DOHH2 (cell line): ENCODE measurements at regions not wholly inside any gene's neighbourhood (a gene's known extent, or its start where the extent isn't known, plus 50 kb on each side); places are given as distances from the start of the nearest gene placed in this dataset.
A peak's percentile ranks its signal among the peaks of the same experiment; 100 is the strongest.

Source experiments
- H3F3A ChIP-seq: fragments of 200-600 bp; sonication (generic), shearing (Covaris generic); 2 replicates; pipeline ENCODE4 v1.6.0; 2016; ENCODE audit warnings: antibody characterized with exemption, mild to moderate bottlenecking; ENCODE audit not compliant: control insufficient read depth, insufficient read depth
- H3K27ac ChIP-seq: fragments of 200-600 bp; sonication (generic); 2 replicates; pipeline ENCODE4 v1.5.1; 2014; ENCODE audit warnings: low read depth, mild to moderate bottlenecking, low read length, moderate library complexity
- H3K27me3 ChIP-seq: fragments of 200-600 bp; sonication (generic); 2 replicates; pipeline ENCODE4 v1.6.1; 2014; ENCODE audit warnings: mild to moderate bottlenecking, low read length, mixed read lengths; ENCODE audit not compliant: control insufficient read depth
- H3K36me3 ChIP-seq: fragments of 200-600 bp; sonication (generic); 2 replicates; pipeline ENCODE4 v1.6.1; 2014; ENCODE audit warnings: mild to moderate bottlenecking, low read length, moderate library complexity, mixed read lengths; ENCODE audit not compliant: control insufficient read depth
- H3K4me1 ChIP-seq: fragments of 200-600 bp; sonication (generic); 2 replicates; pipeline ENCODE4 v1.6.1; 2014; ENCODE audit warnings: mild to moderate bottlenecking, low read length, mixed read lengths; ENCODE audit not compliant: control insufficient read depth
- H3K4me2 ChIP-seq: fragments of 200-600 bp; sonication (generic); 2 replicates; pipeline ENCODE4 v1.6.0; 2014; ENCODE audit warnings: mild to moderate bottlenecking, low read length, moderate library complexity
- H3K4me3 ChIP-seq: fragments of 200-600 bp; sonication (generic); 2 replicates; pipeline ENCODE4 v1.5.1; 2014; ENCODE audit warnings: mild to moderate bottlenecking, low read length, mixed read lengths
- H3K79me2 ChIP-seq: fragments of 200-600 bp; sonication (generic); 2 replicates; pipeline ENCODE4 v1.6.1; 2014; ENCODE audit warnings: mild to moderate bottlenecking, low read length, mixed read lengths; ENCODE audit not compliant: control insufficient read depth
- H3K9me2 ChIP-seq: fragments of 200-600 bp; sonication (generic); replicated peaks from 2 replicates; pipeline ENCODE4 v1.6.1; 2014; ENCODE audit warnings: mild to moderate bottlenecking, low read length, mixed read lengths; ENCODE audit not compliant: control insufficient read depth
- H3K9me3 ChIP-seq: fragments of 200-600 bp; sonication (generic); 2 replicates; pipeline ENCODE4 v1.6.1; 2014; ENCODE audit warnings: antibody characterized with exemption, low read length, mixed read lengths; ENCODE audit not compliant: control insufficient read depth, insufficient read depth
- H4K20me1 ChIP-seq: fragments of 200-600 bp; sonication (generic); 2 replicates; pipeline ENCODE4 v1.6.0; 2014; ENCODE audit warnings: low read depth, mild to moderate bottlenecking, antibody characterized with exemption, low read length, moderate library complexity; ENCODE audit not compliant: control insufficient read depth, insufficient read depth
- EZH2phosphoT487 ChIP-seq: fragments of 200-600 bp; sonication (generic); IDR thresholded peaks from 2 replicates; pipeline ENCODE4 v1.6.1; 2017; ENCODE audit warnings: borderline replicate concordance, mild to moderate bottlenecking, antibody characterized with exemption, low read length, moderate library complexity, mixed read lengths
- TF ChIP-seq, protein P1 (sequence below): fragments of 200-600 bp; sonication (generic); IDR thresholded peaks from one replicate; pipeline ENCODE4 v1.5.1; 2014; ENCODE audit warnings: antibody characterized with exemption, mild to moderate bottlenecking, low read depth, low read length; ENCODE audit not compliant: poor library complexity, severe bottlenecking

DNA sequence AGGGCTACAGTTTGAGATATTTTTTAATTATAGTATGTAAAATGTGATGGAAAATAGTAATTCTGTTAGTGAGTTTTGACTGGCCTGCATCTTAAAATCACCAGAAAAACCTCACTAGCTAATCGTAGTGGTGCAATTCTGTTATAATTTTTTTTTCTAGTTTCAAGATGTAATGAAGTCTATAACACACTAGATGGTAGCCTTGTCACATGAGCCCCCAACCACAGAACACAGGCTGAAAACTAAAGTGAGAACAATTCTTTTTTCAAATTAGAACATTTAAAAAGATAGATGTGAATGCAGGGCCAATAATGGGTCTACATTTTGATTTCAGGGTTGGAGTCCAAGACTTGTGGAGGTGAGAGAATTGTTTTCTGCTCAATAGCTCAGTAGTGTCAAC is 83.3 kb upstream of the KCNH8 start:
- Histone ChIP-seq H3K79me2 (no peaks in the 10 kb centered on the region), H3F3A (no peaks in the 10 kb centered on the region), H3K4me1 (no peaks in the 10 kb centered on the region), H3K27ac (no peak overlapping the region), H4K20me1 (no peaks in the 10 kb centered on the region), H3K9me3 (peaks cover 8% of the 10 kb centered on the region; the same call in 1 of the 2 replicates), H3K4me3 (no peak overlapping the region), H3K36me3 (no peaks in the 10 kb centered on the region), H3K4me2 (no peak overlapping the region), H3K9me2 (no peaks in the 10 kb centered on the region), H3K27me3 (no peaks in the 10 kb centered on the region)
- no peak for TF ChIP-seq EZH2phosphoT487
- TF ChIP-seq, protein P1, sequence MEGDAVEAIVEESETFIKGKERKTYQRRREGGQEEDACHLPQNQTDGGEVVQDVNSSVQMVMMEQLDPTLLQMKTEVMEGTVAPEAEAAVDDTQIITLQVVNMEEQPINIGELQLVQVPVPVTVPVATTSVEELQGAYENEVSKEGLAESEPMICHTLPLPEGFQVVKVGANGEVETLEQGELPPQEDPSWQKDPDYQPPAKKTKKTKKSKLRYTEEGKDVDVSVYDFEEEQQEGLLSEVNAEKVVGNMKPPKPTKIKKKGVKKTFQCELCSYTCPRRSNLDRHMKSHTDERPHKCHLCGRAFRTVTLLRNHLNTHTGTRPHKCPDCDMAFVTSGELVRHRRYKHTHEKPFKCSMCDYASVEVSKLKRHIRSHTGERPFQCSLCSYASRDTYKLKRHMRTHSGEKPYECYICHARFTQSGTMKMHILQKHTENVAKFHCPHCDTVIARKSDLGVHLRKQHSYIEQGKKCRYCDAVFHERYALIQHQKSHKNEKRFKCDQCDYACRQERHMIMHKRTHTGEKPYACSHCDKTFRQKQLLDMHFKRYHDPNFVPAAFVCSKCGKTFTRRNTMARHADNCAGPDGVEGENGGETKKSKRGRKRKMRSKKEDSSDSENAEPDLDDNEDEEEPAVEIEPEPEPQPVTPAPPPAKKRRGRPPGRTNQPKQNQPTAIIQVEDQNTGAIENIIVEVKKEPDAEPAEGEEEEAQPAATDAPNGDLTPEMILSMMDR: peak; percentile 52

DNA sequence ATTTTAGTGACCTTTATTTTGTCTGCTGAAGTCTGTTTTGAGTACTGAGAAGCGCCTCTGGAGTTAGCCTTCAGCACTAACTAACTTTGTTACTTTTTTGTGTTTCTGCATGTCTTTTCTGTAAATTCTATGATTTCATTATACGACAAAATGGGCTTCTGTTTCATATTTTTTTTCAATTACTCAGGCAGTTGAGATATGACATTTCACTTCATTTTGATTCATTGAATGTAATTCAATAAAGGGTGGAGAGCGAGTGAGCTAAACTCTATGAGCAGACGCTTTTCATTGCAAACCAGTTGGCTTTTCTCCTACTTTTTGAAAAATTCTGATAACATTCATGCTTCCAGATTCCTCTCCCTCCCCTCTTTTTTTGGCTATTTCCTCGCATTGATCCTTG is 84.4 kb upstream of the KCNH8 start:
- Histone ChIP-seq H3K9me2 (no peaks in the 10 kb centered on the region), H3K4me1 (no peaks in the 10 kb centered on the region), H3K27ac (no peak overlapping the region), H3F3A (no peaks in the 10 kb centered on the region), H3K4me3 (no peak overlapping the region), H3K36me3 (no peaks in the 10 kb centered on the region), H3K79me2 (no peaks in the 10 kb centered on the region), H3K27me3 (no peaks in the 10 kb centered on the region), H3K9me3 (peaks cover 2% of the 10 kb centered on the region; the same call in 1 of the 2 replicates), H3K4me2 (no peak overlapping the region), H4K20me1 (no peaks in the 10 kb centered on the region)
- no peak for TF ChIP-seq EZH2phosphoT487
- TF ChIP-seq, protein P1: no peak

DNA sequence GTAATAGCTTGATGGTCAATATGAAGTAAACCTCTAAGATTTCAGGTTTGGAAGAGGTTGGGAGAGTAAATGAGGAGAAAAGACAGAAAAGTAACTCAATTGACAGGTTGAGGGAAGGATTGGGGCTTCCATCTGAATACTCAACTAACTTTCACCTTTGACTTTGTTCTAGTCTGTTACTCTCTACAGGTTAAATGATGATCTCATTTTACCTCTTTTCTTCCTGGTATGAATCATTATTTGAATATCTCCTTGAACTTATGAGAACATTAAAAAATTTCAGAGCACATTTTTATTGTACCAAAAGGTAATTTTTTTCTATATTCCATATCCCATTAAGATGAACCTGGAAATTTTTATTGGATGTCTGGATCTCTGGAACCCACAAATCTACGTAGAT is 87.9 kb upstream of the KCNH8 start:
- Histone ChIP-seq H3K27ac (no peak overlapping the region), H3K4me1 (no peaks in the 10 kb centered on the region), H3F3A (no peaks in the 10 kb centered on the region), H3K79me2 (no peaks in the 10 kb centered on the region), H4K20me1 (no peaks in the 10 kb centered on the region), H3K9me2 (no peaks in the 10 kb centered on the region; the same call in 1 of the 2 replicates), H3K36me3 (no peaks in the 10 kb centered on the region), H3K9me3 (no peaks in the 10 kb centered on the region), H3K4me2 (no peak overlapping the region), H3K4me3 (no peak overlapping the region), H3K27me3 (no peaks in the 10 kb centered on the region)
- TF ChIP-seq, protein P1: no peak
- no peak for TF ChIP-seq EZH2phosphoT487

DNA sequence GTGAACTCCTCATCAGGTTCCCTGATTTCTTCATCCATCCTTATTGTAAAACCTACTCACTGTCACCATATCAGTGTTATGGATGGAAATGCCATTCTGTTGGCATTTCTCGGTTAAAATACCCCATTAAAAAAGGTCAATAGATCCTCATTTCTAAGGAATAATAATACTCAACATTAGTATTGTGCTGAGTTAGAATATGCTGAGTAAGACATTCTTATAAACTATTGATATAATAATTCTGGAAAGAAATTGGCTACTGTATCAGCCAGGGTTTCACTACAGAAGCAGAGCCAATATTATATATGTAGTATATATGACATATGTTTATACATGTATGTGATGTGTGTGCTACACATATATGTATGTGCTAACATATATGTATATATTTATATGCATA is 95.4 kb upstream of the KCNH8 start:
- no peaks in the 10 kb centered on the region for H3F3A ChIP-seq
- no peak for TF ChIP-seq EZH2phosphoT487
- TF ChIP-seq, protein P1: no peak
- H3K4me2 ChIP-seq: no peak overlapping the region

More for the DNA sequence above, 95.4 kb upstream of the KCNH8 start:
- Histone ChIP-seq H3K4me3 (no peak overlapping the region), H3K4me1 (no peaks in the 10 kb centered on the region), H3K36me3 (no peaks in the 10 kb centered on the region), H4K20me1 (no peaks in the 10 kb centered on the region), H3K27ac (no peak overlapping the region), H3K27me3 (no peaks in the 10 kb centered on the region), H3K9me2 (no peaks in the 10 kb centered on the region; the same call in 1 of the 2 replicates), H3K79me2 (no peaks in the 10 kb centered on the region), H3K9me3 (no peaks in the 10 kb centered on the region)
